Lower leg skin (tissue), 4 donors: ENCODE measurements at regions not wholly inside any gene's neighbourhood (a gene's known extent, or its start where the extent isn't known, plus 50 kb on each side); places are given as distances from the start of the nearest gene placed in this dataset.

Experiments
- DNase-seq, 2 donors: peaks; one replicate each; pipeline ENCODE4 v3.0.0-alpha.2; 2019; ENCODE audit warnings: low spot score in 2 of 2
- H3K4me3 ChIP-seq: fragments of 200-600 bp; sonication (generic); 2 replicates; pipeline ENCODE4 v1.5.1; 2017; ENCODE audit warnings: mild to moderate bottlenecking, low read depth; ENCODE audit not compliant: poor library complexity, severe bottlenecking
- POLR2A ChIP-seq, 2 donors: fragments of 450-650 bp; IDR thresholded peaks; one replicate each; pipeline ENCODE4 v1.6.1; 2016 to 2017; ENCODE audit warnings: antibody characterized with exemption in 2 of 2, mild to moderate bottlenecking in 1 of 2, moderate library complexity in 1 of 2
- WGBS, 2 donors: methylation state at CpG; one replicate each; pipeline ENCODE4 v1.1.5; 2018; 5-methylcytosine and 5-hydroxymethylcytosine counted together
- intact Hi-C: fragments of 100-400 bp; cut with DNase I; formaldehyde crosslinking; loops from one replicate; pipeline ENCODE4 v1.15.0; 2023; ENCODE audit warnings: low total_unique reads
- TF ChIP-seq, protein P1 (sequence below), 3 donors: fragments of 450-650 bp; IDR thresholded peaks; one replicate each; pipeline ENCODE4 v1.5.1; 2016; ENCODE audit warnings: antibody characterized with exemption in 3 of 3, mild to moderate bottlenecking in 3 of 3, moderate library complexity in 2 of 3

DNA sequence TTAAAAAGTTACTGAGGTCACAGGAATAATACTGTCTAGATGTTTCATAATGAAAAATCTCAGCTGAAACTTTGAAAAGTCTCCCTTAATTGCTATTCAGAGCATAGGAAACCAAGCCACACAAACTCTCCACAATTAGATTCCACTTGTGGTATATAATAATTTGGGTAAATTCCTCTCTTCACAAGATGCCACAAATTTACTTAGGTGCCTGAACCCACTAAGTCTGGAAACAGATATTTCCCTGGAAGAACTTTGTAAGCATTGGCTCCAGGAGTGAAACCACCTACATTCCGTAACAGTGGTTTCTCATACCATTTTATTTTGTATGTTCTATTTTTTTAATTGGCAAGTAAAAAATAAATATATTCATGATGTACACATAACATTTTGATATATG, 493.4 kb downstream of the SEMA3D start:
- no peak for DNase-seq
- H3K4me3 ChIP-seq = no peak overlapping the region
- 86 to 97% methylated on average over 1 of the region's 1 CpG for WGBS, 2 donors
- intact Hi-C loops = no loop called here
- no peak for TF ChIP-seq POLR2A (IDR thresholded peaks at IDR 0.05)
- TF ChIP-seq, protein P1, sequence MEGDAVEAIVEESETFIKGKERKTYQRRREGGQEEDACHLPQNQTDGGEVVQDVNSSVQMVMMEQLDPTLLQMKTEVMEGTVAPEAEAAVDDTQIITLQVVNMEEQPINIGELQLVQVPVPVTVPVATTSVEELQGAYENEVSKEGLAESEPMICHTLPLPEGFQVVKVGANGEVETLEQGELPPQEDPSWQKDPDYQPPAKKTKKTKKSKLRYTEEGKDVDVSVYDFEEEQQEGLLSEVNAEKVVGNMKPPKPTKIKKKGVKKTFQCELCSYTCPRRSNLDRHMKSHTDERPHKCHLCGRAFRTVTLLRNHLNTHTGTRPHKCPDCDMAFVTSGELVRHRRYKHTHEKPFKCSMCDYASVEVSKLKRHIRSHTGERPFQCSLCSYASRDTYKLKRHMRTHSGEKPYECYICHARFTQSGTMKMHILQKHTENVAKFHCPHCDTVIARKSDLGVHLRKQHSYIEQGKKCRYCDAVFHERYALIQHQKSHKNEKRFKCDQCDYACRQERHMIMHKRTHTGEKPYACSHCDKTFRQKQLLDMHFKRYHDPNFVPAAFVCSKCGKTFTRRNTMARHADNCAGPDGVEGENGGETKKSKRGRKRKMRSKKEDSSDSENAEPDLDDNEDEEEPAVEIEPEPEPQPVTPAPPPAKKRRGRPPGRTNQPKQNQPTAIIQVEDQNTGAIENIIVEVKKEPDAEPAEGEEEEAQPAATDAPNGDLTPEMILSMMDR (IDR thresholded peaks at IDR 0.05) = no peak

DNA sequence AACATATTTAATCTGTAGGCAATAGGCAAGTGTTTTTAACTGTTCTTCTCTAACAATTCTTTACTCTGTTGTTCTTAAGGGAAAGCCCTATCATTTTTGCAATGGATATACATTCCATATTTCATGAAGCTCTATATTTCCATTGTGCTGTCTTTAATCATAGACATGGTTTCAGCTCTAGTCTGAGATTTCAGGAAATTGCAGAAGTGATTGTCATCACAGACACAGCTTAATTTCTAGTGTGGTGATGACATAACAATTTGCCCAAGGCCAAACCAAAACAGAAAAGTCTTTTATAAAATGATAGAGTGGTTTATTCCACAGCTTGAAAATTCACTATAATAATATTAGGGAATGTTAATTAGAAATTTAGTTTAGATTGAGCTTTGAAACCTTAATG, 494.1 kb upstream of the SEMA3A start:
- TF ChIP-seq POLR2A (IDR thresholded peaks at IDR 0.05) = no peak
- TF ChIP-seq, protein P1 (IDR thresholded peaks at IDR 0.05) = no peak
- no peak for DNase-seq
- no peak overlapping the region for H3K4me3 ChIP-seq
- intact Hi-C loops = no loop called here

DNA sequence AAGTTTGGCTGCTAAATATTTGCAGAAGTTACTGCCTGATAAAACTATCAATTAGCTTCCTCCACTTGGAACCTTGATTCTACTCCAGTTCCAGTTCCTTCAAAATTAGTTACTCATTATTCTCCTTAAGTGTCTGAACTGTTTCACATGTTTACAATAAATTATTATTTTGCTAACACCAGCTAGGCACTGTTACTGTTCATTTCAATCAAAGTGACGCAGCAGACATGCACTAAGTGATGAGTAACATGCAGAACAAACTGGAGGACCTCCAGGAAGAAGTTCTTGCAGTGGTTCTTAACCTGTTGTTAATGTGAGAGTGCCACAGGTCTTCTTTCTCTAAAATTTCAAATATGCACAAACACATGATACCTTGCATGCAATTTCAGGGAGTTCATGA, 491.8 kb upstream of the SEMA3A start:
- TF ChIP-seq, protein P1 (IDR thresholded peaks at IDR 0.05) = no peak
- TF ChIP-seq POLR2A (IDR thresholded peaks at IDR 0.05) = no peak
- intact Hi-C loops = no loop called here
- WGBS, 2 donors = 58 to 62% methylated on average over 1 of the region's 1 CpG

DNA sequence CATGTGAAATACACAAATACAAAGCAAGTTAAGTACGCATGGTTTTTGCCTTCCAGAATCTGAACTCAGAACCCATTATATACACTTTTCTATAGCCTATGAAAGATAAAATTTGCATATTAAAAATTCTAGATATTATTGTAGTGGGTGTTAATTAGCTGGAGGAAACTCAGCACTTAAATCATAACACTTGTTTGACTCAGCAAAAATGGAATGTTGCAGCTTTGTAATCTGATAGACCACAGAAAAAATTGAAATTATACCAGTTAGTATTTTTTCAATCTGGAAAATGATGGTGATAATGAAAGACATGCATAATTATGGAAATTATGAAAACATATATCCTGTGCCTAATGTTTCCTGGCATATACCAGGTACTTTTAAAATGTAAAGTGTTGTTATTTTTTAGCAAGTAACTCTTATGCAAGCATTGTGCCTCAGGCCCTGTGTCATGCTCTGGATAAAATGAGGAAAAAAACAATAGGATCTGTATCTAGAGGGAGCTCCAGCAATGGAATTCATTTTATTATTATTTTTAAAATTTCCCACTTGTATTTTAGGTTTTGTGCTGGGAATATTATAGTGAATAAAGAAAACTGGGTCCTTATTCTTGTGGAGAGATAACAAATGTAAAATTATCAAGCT, 490.4 kb upstream of the SEMA3A start:
- intact Hi-C loops = no loop called here
- H3K4me3 ChIP-seq = no peak overlapping the region
- WGBS, 2 donors = 95 to 98% methylated on average over 1 of the region's 1 CpG
- TF ChIP-seq, protein P1 (IDR thresholded peaks at IDR 0.05) = no peak
- no peak for TF ChIP-seq POLR2A (IDR thresholded peaks at IDR 0.05)
- no peak for DNase-seq

More for the DNA sequence above, 491.8 kb upstream of the SEMA3A start:
- no peak overlapping the region for H3K4me3 ChIP-seq
- DNase-seq = no peak

DNA sequence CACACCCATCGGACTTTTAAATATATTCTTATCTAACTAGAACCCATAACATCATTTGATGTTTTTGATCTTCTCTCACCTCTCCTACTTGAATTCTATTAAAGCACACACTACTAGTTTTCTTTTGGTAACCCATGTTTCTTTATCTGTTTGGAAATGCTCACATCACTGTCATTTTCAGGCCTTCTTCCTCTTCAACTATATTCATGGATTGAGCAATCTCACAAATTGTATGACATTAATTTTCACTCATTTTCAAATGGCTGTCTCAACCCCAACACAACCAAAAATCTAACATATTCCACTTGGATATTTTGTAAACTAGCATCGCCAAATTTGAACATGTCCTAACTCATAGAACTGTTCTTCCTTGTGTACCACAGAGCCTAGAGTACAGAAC, 488.0 kb upstream of the SEMA3A start:
- no peak overlapping the region for H3K4me3 ChIP-seq
- 89 to 91% methylated on average over 2 of the region's 2 CpGs for WGBS, 2 donors
- no peak for DNase-seq
- intact Hi-C loops = no loop called here
- no peak for TF ChIP-seq POLR2A (IDR thresholded peaks at IDR 0.05)
- TF ChIP-seq, protein P1 (IDR thresholded peaks at IDR 0.05) = no peak

DNA sequence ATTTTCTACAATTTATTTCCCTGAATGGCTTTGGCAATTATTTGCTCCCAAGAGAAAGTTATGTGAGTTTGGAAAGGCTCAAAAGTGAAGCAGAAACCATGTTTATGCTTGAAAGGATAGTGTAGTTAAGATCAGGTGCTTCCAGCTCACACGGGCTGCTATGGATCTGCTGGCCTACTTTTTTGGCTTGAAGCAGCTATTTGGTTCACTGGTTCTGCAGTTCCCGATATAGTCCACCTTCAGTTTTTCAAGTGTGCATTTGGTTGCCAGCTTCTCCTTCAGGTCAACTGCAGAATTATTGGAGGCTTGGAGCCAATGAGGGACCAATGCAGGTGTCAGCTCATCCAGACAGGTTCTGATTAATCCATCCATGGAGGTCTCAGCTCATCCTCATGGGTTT, 484.3 kb upstream of the SEMA3A start:
- intact Hi-C loops = no loop called here
- DNase-seq = no peak
- H3K4me3 ChIP-seq = no peak overlapping the region
- TF ChIP-seq, protein P1 (IDR thresholded peaks at IDR 0.05) = no peak
- no peak for TF ChIP-seq POLR2A (IDR thresholded peaks at IDR 0.05)
- WGBS, 2 donors = 89 to 93% methylated on average over 2 of the region's 2 CpGs
